Fibroblast of the aortic adventitia (primary cell): ENCODE measurements at regions not wholly inside any gene's neighbourhood (a gene's known extent, or its start where the extent isn't known, plus 50 kb on each side); places are given as distances from the start of the nearest gene placed in this dataset.
A peak's percentile ranks its signal among the peaks of the same experiment; 100 is the strongest.

ENCODE experiments used
- DNase-seq: peaks from one replicate; pipeline ENCODE4 v3.0.0-alpha.2; 2010; ENCODE audit warnings: low read depth
- H3K4me3 ChIP-seq: 2 replicates; pipeline ENCODE4 v1.5.1; 2011; ENCODE audit warnings: low read depth, mild to moderate bottlenecking, control low read depth, low read length, moderate library complexity
- CTCF ChIP-seq: IDR thresholded peaks from 2 replicates; pipeline ENCODE4 v1.5.1; 2011; ENCODE audit warnings: mild to moderate bottlenecking, low read length, control low read depth, inconsistent platforms; ENCODE audit not compliant: insufficient read depth

- peak overlapping the region; percentile 71 for H3K4me3 ChIP-seq
Measured at GRCh38 chr17:77887110-77887463, 71.4 kb upstream of the TNRC6C start.

GRCh38 chr17:77887464-77888241, 70.8 kb upstream of the TNRC6C start:
- peak overlapping the region; percentile 71 for H3K4me3 ChIP-seq
- peak; percentile 77 for DNase-seq
- TF ChIP-seq CTCF, result no peak

More at GRCh38 chr17:77887110-77887463, 71.4 kb upstream of the TNRC6C start:
- no peak for TF ChIP-seq CTCF
- no peak for DNase-seq

- peak overlapping the region; percentile 71 for H3K4me3 ChIP-seq
- TF ChIP-seq CTCF, result no peak
- peak; percentile 17 for DNase-seq
Measured at GRCh38 chr17:77888242-77889134, 70.0 kb upstream of the TNRC6C start.

DNA sequence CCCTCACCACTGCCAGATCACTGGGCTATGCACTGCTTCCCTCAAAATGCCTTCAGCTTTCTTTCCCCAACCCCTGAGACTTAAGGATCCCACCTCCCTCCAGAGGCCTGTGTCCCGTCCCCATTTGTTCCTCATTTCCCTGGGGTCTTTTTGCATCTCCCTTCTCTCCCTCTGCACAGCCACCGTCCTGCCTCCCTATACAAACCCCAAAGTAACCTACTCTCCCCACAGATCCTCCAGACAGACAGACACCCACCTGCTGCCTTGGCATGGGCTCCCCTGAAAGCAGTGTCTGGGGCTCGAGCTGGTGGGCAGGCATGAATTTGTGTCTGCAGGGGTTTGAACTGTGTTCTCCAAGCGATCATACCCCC, 69.4 kb upstream of the TNRC6C start:
- TF ChIP-seq CTCF, result no peak
- DNase-seq, result no peak
- H3K4me3 ChIP-seq, result no peak overlapping the region

DNA sequence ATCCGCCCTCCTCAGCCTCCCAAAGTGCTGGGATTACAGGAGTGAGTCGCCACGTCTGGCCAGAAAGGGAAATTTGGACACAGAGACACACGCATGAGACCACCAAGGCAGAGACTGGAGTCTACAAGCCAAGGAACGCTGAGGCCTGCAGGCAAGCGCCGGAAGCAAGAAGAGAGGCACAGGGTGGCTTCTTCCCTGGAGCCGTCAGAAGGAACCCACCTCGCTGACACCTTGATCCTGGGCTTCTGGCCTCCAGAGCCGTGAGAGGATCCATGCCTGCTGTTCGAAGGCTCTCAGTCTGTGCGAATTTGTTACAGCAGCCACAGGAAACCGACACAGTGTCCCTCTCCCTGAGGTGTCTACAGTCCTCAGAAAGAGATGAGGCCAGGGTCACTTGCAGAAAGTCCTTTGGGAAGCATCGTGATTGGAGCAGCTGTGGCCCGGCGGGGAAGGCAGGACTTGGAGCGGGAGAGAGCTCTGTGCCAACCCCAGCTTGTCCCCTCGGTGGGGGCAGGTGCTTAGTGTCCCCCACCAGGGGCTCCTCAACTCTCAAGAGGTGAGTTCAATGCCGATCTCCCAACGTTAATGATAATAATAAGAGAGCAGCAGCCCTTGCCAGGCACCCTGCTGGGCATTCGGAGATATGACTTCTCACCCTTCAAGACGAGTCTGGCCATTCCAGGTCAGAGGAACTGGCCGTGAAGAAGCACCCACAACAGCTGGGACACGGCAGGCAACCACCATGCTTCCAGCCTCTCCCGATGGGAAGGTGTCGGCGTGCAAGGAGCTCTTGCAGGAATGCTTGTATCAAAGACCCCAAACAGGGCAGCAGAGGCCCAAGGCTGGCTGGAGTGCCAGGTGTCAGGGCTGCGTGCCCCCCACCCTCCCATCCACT, 68.4 kb upstream of the TNRC6C start:
- DNase-seq, result no peak
- no peak for TF ChIP-seq CTCF
- H3K4me3 ChIP-seq, result no peak overlapping the region

- DNase-seq, result no peak
- TF ChIP-seq CTCF, result no peak
- H3K4me3 ChIP-seq, result no peak overlapping the region
Measured at GRCh38 chr17:77890771-77891170, 67.7 kb upstream of the TNRC6C start.
